Type B pancreatic cell (in vitro differentiated cells): ENCODE measurements at regions not wholly inside any gene's neighbourhood (a gene's known extent, or its start where the extent isn't known, plus 50 kb on each side); places are given as distances from the start of the nearest gene placed in this dataset.

ENCODE experiments used
- DNase-seq: peaks from one replicate; pipeline ENCODE4 v3.0.0; 2021; ENCODE audit warnings: mixed read lengths; ENCODE audit not compliant: unreplicated experiment; ENCODE audit errors: extremely low spot score
- H3K27ac Mint-ChIP-seq: 2 replicates; pipeline ENCODE4 v1.8.0; 2021; ENCODE audit warnings: mild to moderate bottlenecking, mixed read lengths
- H3K27me3 Mint-ChIP-seq: 2 replicates; pipeline ENCODE4 v1.8.0; 2021; ENCODE audit warnings: mixed read lengths
- H3K36me3 Mint-ChIP-seq: 2 replicates; pipeline ENCODE4 v1.8.0; 2021; ENCODE audit warnings: mixed read lengths
- H3K4me1 Mint-ChIP-seq: one replicate; pipeline ENCODE4 v1.8.0; 2021; ENCODE audit warnings: mixed read lengths; ENCODE audit not compliant: unreplicated experiment
- H3K4me3 Mint-ChIP-seq: 2 replicates; pipeline ENCODE4 v1.8.0; 2021; ENCODE audit warnings: mild to moderate bottlenecking, mixed read lengths
- H3K9me3 Mint-ChIP-seq: 2 replicates; pipeline ENCODE4 v1.8.0; 2021; ENCODE audit warnings: mixed read lengths
- CTCF ChIP-seq: fragments of 200-600 bp; sonication (generic); conservative IDR thresholded peaks from 2 replicates; pipeline ENCODE4 v1.5.0; 2021; ENCODE audit warnings: antibody characterized with exemption, mild to moderate bottlenecking

- no peaks in the 10 kb centered on the region for H3K9me3 Mint-ChIP-seq
- TF ChIP-seq CTCF: no peak
- no peak overlapping the region for H3K4me3 Mint-ChIP-seq
- H3K36me3 Mint-ChIP-seq: no peaks in the 10 kb centered on the region
- no peak overlapping the region for H3K27ac Mint-ChIP-seq
- peaks cover 9% of the 10 kb centered on the region for H3K27me3 Mint-ChIP-seq
- H3K4me1 Mint-ChIP-seq: no peaks in the 10 kb centered on the region
- no peak for DNase-seq
Measured at GRCh38 chr3:39558775-39559306, 91.4 kb downstream of the MOBP start.

GRCh38 chr3:39559543-39559942, 92.1 kb downstream of the MOBP start:
- no peak overlapping the region for H3K4me3 Mint-ChIP-seq
- no peak for DNase-seq
- peaks cover 9% of the 10 kb centered on the region for H3K27me3 Mint-ChIP-seq
- no peak overlapping the region for H3K27ac Mint-ChIP-seq
- H3K4me1 Mint-ChIP-seq: no peaks in the 10 kb centered on the region
- no peaks in the 10 kb centered on the region for H3K9me3 Mint-ChIP-seq
- H3K36me3 Mint-ChIP-seq: no peaks in the 10 kb centered on the region
- TF ChIP-seq CTCF: no peak

GRCh38 chr3:39568508-39568907, 101.0 kb downstream of the MOBP start:
- H3K9me3 Mint-ChIP-seq: no peaks in the 10 kb centered on the region
- no peak overlapping the region for H3K27ac Mint-ChIP-seq
- TF ChIP-seq CTCF: no peak
- no peak overlapping the region for H3K4me3 Mint-ChIP-seq
- DNase-seq: no peak
- no peaks in the 10 kb centered on the region for H3K36me3 Mint-ChIP-seq
- no peaks in the 10 kb centered on the region for H3K4me1 Mint-ChIP-seq
- H3K27me3 Mint-ChIP-seq: peaks cover 21% of the 10 kb centered on the region

- DNase-seq: no peak
- no peak overlapping the region for H3K4me3 Mint-ChIP-seq
- no peaks in the 10 kb centered on the region for H3K36me3 Mint-ChIP-seq
- no peaks in the 10 kb centered on the region for H3K4me1 Mint-ChIP-seq
- no peaks in the 10 kb centered on the region for H3K9me3 Mint-ChIP-seq
- no peak for TF ChIP-seq CTCF
- peaks cover 21% of the 10 kb centered on the region for H3K27me3 Mint-ChIP-seq
- no peak overlapping the region for H3K27ac Mint-ChIP-seq
Measured at GRCh38 chr3:39569095-39569494, 101.6 kb downstream of the MOBP start.

GRCh38 chr3:39573392-39573791, 105.9 kb downstream of the MOBP start:
- Mint-ChIP-seq H3K27ac (no peak overlapping the region), H3K36me3 (no peaks in the 10 kb centered on the region)

More at GRCh38 chr3:39573392-39573791, 105.9 kb downstream of the MOBP start:
- H3K9me3 Mint-ChIP-seq: no peaks in the 10 kb centered on the region
- no peak overlapping the region for H3K4me3 Mint-ChIP-seq
- DNase-seq: no peak
- TF ChIP-seq CTCF: no peak
- H3K4me1 Mint-ChIP-seq: no peaks in the 10 kb centered on the region
- peaks cover 6% of the 10 kb centered on the region for H3K27me3 Mint-ChIP-seq
